Vagina (tissue), 2 donors: ENCODE measurements at regions not wholly inside any gene's neighbourhood (a gene's known extent, or its start where the extent isn't known, plus 50 kb on each side); places are given as distances from the start of the nearest gene placed in this dataset.

Experiments
- POLR2A ChIP-seq, 2 donors: fragments of 450-650 bp; IDR thresholded peaks; one replicate each; pipeline ENCODE4 v1.6.1; 2017; ENCODE audit warnings: antibody characterized with exemption in 2 of 2, mild to moderate bottlenecking in 2 of 2, moderate library complexity in 2 of 2
- POLR2AphosphoS5 ChIP-seq, 2 donors: sonication (generic); formaldehyde crosslinking; IDR thresholded peaks; one replicate each; pipeline ENCODE4 v1.9.0; 2017; ENCODE audit warnings: antibody characterized with exemption in 2 of 2, mild to moderate bottlenecking in 2 of 2, low read depth in 1 of 2; ENCODE audit not compliant: insufficient read depth in 1 of 2
- TF ChIP-seq, protein P1 (sequence below), 3 experiments: fragments of 450-650 bp in 2 of 3; fragments of 200-600 bp in 1 of 3; sonication (generic) in 1 of 3; IDR thresholded peaks; one replicate each; pipeline ENCODE4 v1.5.1; 2017 to 2019; ENCODE audit warnings: antibody characterized with exemption in 3 of 3, mild to moderate bottlenecking in 2 of 3, moderate library complexity in 2 of 3

- TF ChIP-seq, protein P1, sequence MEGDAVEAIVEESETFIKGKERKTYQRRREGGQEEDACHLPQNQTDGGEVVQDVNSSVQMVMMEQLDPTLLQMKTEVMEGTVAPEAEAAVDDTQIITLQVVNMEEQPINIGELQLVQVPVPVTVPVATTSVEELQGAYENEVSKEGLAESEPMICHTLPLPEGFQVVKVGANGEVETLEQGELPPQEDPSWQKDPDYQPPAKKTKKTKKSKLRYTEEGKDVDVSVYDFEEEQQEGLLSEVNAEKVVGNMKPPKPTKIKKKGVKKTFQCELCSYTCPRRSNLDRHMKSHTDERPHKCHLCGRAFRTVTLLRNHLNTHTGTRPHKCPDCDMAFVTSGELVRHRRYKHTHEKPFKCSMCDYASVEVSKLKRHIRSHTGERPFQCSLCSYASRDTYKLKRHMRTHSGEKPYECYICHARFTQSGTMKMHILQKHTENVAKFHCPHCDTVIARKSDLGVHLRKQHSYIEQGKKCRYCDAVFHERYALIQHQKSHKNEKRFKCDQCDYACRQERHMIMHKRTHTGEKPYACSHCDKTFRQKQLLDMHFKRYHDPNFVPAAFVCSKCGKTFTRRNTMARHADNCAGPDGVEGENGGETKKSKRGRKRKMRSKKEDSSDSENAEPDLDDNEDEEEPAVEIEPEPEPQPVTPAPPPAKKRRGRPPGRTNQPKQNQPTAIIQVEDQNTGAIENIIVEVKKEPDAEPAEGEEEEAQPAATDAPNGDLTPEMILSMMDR (IDR thresholded peaks at IDR 0.05) = no peak
- TF ChIP-seq POLR2A (IDR thresholded peaks at IDR 0.05) (no peak), POLR2AphosphoS5 (IDR thresholded peaks at IDR 0.05; ENCODE audit: insufficient read depth in 1 of 2, low read depth in 1 of 2) (no peak)
Measured at GRCh38 chr15:87228460-87228859, 1028.1 kb downstream of the NTRK3 start.
